HUDEP-2 (cell line): ENCODE measurements at regions not wholly inside any gene's neighbourhood (a gene's known extent, or its start where the extent isn't known, plus 50 kb on each side); places are given as distances from the start of the nearest gene placed in this dataset.
"Not testable (repeated sequence)": the region's sequence is repeated elsewhere in the genome, so short reads cannot be mapped to it uniquely, and the experiment has no call there.

Experiments used
- DNase-seq, 76 experiments: peaks; one replicate each; lab custom pipeline; 2025; ENCODE audit not compliant: unreplicated experiment in 76 of 76; lab: John Stamatoyannopoulos, UW

- DNase-seq = no peak
Observed at GRCh38 chr14:71165121-71166031, 258.1 kb downstream of the PCNX1 start.

- DNase-seq = peak in 8 of 76 experiments; percentile 3 to 40 (median 12)
Observed at GRCh38 chr14:71166180-71166837, 259.1 kb downstream of the PCNX1 start.

GRCh38 chr14:71167325-71167950 is 260.2 kb downstream of the PCNX1 start:
- DNase-seq = not testable (repeated sequence)

- not testable (repeated sequence) for DNase-seq
Observed at GRCh38 chr14:71168161-71168560, 260.9 kb downstream of the PCNX1 start.

- DNase-seq = no peak
Observed at GRCh38 chr14:71168564-71169427, 261.5 kb downstream of the PCNX1 start.

- no peak for DNase-seq
Observed at GRCh38 chr14:71169861-71170260, 262.6 kb downstream of the PCNX1 start.

GRCh38 chr14:71175491-71175890 is 268.2 kb downstream of the PCNX1 start:
- no peak for DNase-seq

GRCh38 chr14:71179066-71179465 is 271.8 kb downstream of the PCNX1 start:
- DNase-seq = no peak

- no peak for DNase-seq
Observed at GRCh38 chr14:71180397-71180796, 273.1 kb downstream of the PCNX1 start.

GRCh38 chr14:71181215-71182003 is 274.1 kb downstream of the PCNX1 start:
- no peak for DNase-seq

- DNase-seq = no peak
Observed at GRCh38 chr14:71183876-71184689, 276.8 kb downstream of the PCNX1 start.

- no peak for DNase-seq
Observed at GRCh38 chr14:71185637-71186036, 278.4 kb downstream of the PCNX1 start.

- no peak for DNase-seq
Observed at GRCh38 chr14:71187633-71188356, 280.5 kb downstream of the PCNX1 start.

GRCh38 chr14:71190770-71191374 is 283.6 kb downstream of the PCNX1 start:
- DNase-seq = no peak

- no peak for DNase-seq
Observed at GRCh38 chr14:71193663-71194062, 286.4 kb downstream of the PCNX1 start.

GRCh38 chr14:71194251-71194650 is 287.0 kb downstream of the PCNX1 start:
- no peak for DNase-seq

- no peak for DNase-seq
Observed at GRCh38 chr14:71196921-71197320, 289.7 kb downstream of the PCNX1 start.

GRCh38 chr14:71198687-71199086 is 291.4 kb downstream of the PCNX1 start:
- DNase-seq = no peak
